ENCODE measurements at regions not wholly inside any gene's neighbourhood (a gene's known extent, or its start where the extent isn't known, plus 50 kb on each side); places are given as distances from the start of the nearest gene placed in this dataset.
"Not testable (repeated sequence)": the region's sequence is repeated elsewhere in the genome, so short reads cannot be mapped to it uniquely, and the experiment has no call there.

DNA sequence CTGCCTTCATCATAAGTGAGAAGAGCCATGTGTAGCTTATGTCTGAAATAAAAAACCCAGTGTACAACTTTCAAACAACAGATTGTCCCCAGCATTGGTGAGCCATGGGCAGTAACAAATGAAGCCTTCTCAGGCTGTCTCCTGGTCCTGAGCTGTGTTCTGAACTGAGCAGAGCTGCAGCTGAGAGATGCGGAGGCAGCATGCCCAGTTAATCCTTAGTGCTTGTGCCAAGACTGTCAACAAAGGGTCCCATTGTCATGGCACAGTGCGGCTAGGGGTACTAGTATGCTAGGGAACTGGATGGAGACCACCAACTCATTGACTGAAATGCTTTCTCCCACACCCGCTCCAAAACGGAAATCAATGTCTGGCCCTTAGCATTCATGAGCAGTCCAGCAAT lies 154.3 kb downstream of the RMST start:
- DNase-seq, result no peak

GRCh38 chr12:97628962-97629361 lies 166.4 kb downstream of the RMST start:
- DNase-seq, result no peak

- DNase-seq, result no peak
Observed at GRCh38 chr12:97629382-97629781, 166.8 kb downstream of the RMST start.

- no peak for DNase-seq
Observed at GRCh38 chr12:97630356-97630755, 167.8 kb downstream of the RMST start.

- no peak for DNase-seq
Observed at GRCh38 chr12:97630875-97631274, 168.3 kb downstream of the RMST start.

GRCh38 chr12:97637770-97638169 lies 175.2 kb downstream of the RMST start:
- no peak for DNase-seq

- no peak for DNase-seq
Observed at GRCh38 chr12:97638739-97639138, 176.1 kb downstream of the RMST start.

GRCh38 chr12:97639702-97640101 lies 177.1 kb downstream of the RMST start:
- no peak for DNase-seq

DNA sequence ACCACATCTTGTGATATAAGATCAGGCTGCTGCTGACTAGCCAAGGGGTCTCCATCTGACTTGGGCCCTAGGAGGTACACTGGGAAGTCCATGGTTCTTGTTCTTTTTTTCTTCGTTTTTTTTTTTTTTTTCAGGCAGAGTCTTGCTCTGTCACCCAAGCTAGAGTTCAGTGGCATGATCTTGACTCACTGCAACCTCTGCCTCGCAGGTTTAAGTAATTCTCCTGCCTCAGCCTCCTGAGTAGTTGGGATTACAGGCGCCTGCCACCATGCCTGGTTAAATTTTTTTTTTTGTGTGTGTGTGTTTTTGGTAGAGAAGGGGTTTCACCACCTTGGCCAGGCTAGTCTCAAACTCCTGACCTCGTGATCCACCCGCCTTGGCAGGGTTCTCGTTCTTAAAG lies 178.2 kb downstream of the RMST start:
- no peak for DNase-seq

DNA sequence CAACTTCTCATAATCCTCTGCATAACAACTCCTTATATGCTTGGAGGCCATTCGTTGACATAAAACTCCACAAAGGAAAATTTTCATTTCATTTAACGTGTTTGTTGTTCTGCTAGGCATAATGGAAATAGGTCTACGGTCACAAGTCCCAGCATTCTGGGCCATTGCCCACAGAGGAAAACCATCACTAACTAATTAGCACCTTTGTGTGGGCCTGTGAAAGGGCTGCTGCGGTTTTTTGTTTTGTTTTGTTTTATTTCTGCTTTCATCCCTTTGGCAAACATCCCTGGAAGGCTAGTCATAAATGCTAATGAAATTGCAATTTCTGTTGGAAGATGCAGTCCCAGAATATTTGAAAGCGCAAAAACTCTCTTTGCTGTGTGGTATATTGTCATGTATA lies 180.3 kb downstream of the RMST start:
- no peak for DNase-seq

DNA sequence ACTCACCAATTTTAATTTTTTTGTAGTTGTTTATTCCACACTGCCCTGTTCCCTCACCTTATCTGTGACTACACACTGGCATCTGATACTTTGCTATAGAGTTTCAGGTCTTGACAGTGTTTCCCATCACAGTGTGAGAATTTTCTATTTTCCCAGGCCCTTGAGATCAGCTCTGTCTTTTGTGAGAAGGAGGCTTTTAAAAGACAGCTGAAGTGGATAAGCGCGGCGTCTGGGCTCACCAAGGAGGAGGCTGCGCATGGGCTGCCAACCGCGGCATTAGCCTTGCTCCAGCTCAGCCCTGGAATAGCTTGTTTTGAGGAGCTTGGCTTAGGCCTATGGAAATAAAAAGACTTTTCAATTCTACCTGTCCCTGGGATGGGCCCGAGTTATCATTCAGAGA lies 181.3 kb downstream of the RMST start:
- DNase-seq, result no peak

DNA sequence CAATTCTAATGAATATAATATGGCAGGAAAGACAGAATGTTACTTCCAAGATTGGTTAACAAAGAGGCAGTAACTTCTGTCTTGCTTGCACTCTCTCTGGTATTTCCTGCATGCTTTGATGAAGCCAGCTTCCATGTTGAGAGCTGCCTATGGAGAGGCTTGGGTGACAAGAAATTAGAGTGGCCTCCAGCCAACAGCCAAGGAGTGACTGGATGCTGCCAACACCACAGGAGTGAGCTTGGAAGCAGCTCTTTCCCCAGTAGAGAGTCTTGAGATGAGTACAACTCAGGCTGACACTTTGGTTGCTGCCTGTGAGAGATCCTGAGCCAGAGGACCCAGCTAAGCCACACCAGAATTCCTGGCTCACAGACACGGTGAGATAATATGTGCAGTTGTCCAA lies 183.1 kb downstream of the RMST start:
- no peak for DNase-seq

GRCh38 chr12:97647142-97647541 lies 184.5 kb downstream of the RMST start:
- DNase-seq, result no peak

DNA sequence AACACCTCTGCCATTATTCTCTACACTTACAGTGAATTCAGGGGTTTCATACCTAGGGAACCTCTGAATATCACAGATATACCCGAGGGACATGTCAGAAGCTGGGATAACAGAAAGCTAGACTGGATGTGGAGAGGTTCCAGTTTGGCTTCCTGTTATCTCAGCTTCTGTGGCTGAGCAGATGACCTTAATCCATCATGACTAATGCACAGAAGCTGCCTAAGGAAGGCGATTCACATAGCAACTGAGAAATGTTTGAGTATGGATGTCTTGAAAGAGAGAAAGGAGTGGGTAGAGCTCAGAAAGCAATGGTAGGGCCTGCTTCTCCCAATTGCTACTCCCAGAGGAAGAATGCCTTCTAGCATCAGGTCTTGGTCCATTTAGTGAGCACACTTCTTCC lies 187.6 kb downstream of the RMST start:
- no peak for DNase-seq

- not testable (repeated sequence) for DNase-seq
Observed at GRCh38 chr12:97656548-97656947, 193.9 kb downstream of the RMST start.

- no peak for DNase-seq
Observed at GRCh38 chr12:97659117-97659880, 196.7 kb downstream of the RMST start.

GRCh38 chr12:97666263-97666662 lies 203.7 kb downstream of the RMST start:
- no peak for DNase-seq

GRCh38 chr12:97672870-97673269 lies 210.3 kb downstream of the RMST start:
- DNase-seq, result no peak

DNA sequence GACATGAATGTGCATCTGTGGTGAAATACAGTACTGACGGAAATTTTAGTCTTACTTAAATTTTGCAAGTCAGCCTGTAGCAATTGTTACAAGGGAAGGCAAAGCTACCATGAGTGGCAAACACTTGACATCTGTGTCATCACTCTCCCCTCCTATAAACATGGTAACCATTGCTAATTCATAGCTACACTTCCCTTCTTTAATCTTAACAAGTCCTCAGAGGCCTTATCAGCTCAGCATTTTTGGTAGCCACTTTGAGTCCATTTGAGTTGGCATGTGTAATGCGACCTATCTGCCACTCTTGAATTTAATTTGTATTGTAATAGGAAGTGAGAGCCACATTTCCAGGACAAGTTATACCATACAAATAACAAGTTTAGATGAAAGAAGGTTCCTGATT lies 218.1 kb downstream of the RMST start:
- no peak for DNase-seq

DNA sequence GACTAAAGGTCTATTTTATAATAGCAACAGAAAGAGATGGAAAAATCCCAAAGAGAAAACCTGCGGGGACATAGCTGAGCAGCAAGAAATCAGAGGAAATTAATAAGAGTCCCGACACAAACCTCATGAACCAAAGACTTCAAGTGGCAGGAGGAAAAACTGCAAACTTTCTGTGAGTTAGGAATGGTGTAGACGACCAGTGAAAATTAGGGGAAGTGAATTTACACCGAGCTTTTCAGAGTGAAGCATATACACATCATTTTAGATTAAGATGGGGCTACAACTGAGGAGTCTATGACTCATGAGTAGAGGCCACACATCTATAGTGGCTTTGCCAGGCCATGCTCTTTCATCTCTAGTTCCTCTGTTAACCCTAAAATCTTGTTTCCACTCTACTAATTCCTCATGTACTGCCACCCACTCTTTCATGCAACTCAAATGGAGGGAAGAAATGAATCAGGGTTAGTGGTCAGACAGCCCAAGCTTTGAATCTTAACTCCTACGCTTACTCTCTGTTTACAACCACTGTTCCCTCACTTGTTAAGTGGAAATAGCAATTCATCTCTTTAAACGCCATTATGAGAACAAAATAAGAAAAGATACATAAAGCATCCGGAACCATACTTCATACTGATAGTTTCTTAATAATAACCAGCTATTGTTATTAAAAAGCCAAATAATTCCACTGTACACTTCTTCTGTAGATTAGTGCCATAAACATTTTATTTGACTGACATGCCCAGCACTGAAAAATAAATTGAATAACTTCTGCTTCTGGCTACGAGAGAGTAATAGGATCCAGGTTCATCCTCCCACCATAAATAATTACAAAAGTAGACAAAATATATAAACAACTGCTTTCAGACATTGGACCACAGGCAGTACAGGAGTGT lies 219.3 kb downstream of the RMST start:
- DNase-seq, result no peak

GRCh38 chr12:97685360-97685759 lies 222.8 kb downstream of the RMST start:
- no peak for DNase-seq

DNA sequence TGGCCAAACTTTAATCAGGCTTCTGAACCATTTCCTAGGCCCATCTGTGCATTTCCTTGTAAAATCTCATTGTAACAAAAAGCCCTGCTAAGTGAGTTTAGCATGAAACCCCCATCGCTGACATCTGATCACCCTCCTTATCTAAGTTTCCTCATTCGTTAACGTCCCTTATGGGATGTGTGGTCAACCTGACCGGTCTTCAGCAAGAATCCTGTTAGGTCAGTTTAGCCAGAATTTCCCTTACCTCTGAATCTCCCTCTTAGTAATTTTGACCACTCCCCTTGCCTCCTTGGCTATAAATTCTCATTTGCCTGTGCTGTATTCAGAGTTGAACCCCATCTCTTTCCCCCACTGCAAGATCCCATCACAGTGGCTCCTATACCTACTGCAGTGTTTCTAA lies 239.3 kb downstream of the RMST start:
- DNase-seq, result no peak

- no peak for DNase-seq
Observed at GRCh38 chr12:97711392-97711791, 248.8 kb downstream of the RMST start.

GRCh38 chr12:97713270-97713669 lies 250.7 kb downstream of the RMST start:
- no peak for DNase-seq

Data from GDM1 (cell line).